H1 (cell line): ENCODE measurements at regions not wholly inside any gene's neighbourhood (a gene's known extent, or its start where the extent isn't known, plus 50 kb on each side); places are given as distances from the start of the nearest gene placed in this dataset.

ENCODE experiments used
- CTCF ChIA-PET: fragments of 300-600 bp; sonication (Branson Sonifier 250); formaldehyde crosslinking; loops from one replicate; lab custom pipeline; 2021; ENCODE audit not compliant: partially characterized antibody; lab: Charles Lee
- POLR2A ChIA-PET: fragments of 300-600 bp; sonication (Branson Sonifier 250); formaldehyde crosslinking; loops from one replicate; lab custom pipeline; 2021; ENCODE audit warnings: inconsistent platforms; ENCODE audit not compliant: partially characterized antibody; lab: Charles Lee
- DNase-seq, 2 experiments: peaks; one replicate each; pipeline versions ENCODE4 v3.0.0 to v3.0.0-alpha.2; 2010 to 2022; ENCODE audit warnings: low spot score in 2 of 2, low read depth in 1 of 2, mixed read lengths in 1 of 2
- FAIRE-seq: peaks from 2 replicates; lab custom pipeline; 2011; peaks lifted over from hg19 to GRCh38; lab: Jason Lieb, UNC
- H2AFZ ChIP-seq: 2 replicates; pipeline ENCODE4 v1.8.1; 2012; ENCODE audit warnings: low read length, inconsistent platforms
- H2AK5ac ChIP-seq: 2 replicates; pipeline ENCODE4 v1.6.1; 2013; ENCODE audit warnings: low read depth, low read length
- H2BK120ac ChIP-seq: replicated peaks from 2 replicates; pipeline ENCODE3; 2013; ENCODE audit warnings: low read depth, low read length, inconsistent platforms
- H2BK12ac ChIP-seq: 2 replicates; pipeline ENCODE4 v1.6.1; 2013; ENCODE audit warnings: low read depth, low read length
- H2BK15ac ChIP-seq: 2 replicates; pipeline ENCODE4 v1.6.1; 2013; ENCODE audit warnings: low read length
- H2BK20ac ChIP-seq: 2 replicates; pipeline ENCODE4 v1.6.1; 2013; ENCODE audit warnings: low read length
- H2BK5ac ChIP-seq: 2 replicates; pipeline ENCODE4 v1.6.1; 2013; ENCODE audit warnings: low read depth, low read length
- H3K14ac ChIP-seq: 2 replicates; pipeline ENCODE4 v1.6.1; 2013; ENCODE audit warnings: inconsistent platforms; ENCODE audit not compliant: insufficient read length
- H3K18ac ChIP-seq: 2 replicates; pipeline ENCODE4 v1.6.1; 2013; ENCODE audit warnings: low read length; ENCODE audit errors: extremely low read depth
- H3K23ac ChIP-seq: 2 replicates; pipeline ENCODE4 v1.6.1; 2013; ENCODE audit warnings: inconsistent platforms; ENCODE audit not compliant: insufficient read length
- H3K23me2 ChIP-seq: 2 replicates; pipeline ENCODE4 v1.6.1; 2013; ENCODE audit warnings: low read depth, low read length
- H3K27ac ChIP-seq: 2 replicates; pipeline ENCODE4 v1.6.1; 2011; ENCODE audit warnings: low read depth, low read length, inconsistent platforms
- H3K27me3 ChIP-seq, 4 experiments: replicated peaks in 1 of 4; 1 replicate in 1 of 4; 2 replicates in 3 of 4; pipeline versions ENCODE4 v1.6.1 to v1.8.1; 2011 to 2013; ENCODE audit warnings: low read length in 3 of 4, mild to moderate bottlenecking in 3 of 4, inconsistent platforms in 2 of 4, mixed read lengths in 2 of 4, moderate library complexity in 1 of 4; ENCODE audit not compliant: control insufficient read depth in 3 of 4, insufficient read depth in 3 of 4; ENCODE audit errors: extremely low read depth in 1 of 4
- H3K36me3 ChIP-seq, 4 experiments: 2 replicates each; pipeline versions ENCODE4 v1.6.1 to v1.8.1; 2011 to 2013; ENCODE audit warnings: mild to moderate bottlenecking in 4 of 4, low read length in 3 of 4, moderate library complexity in 2 of 4, control low read depth in 1 of 4, inconsistent platforms in 1 of 4; ENCODE audit not compliant: insufficient read depth in 4 of 4, control insufficient read depth in 2 of 4
- H3K4ac ChIP-seq: replicated peaks from 2 replicates; pipeline ENCODE3; 2013; ENCODE audit warnings: low read length, low read depth, mixed read lengths, inconsistent platforms; ENCODE audit not compliant: insufficient read length
- H3K4me1 ChIP-seq, 4 experiments: replicated peaks in 1 of 4; 1 replicate in 1 of 4; 2 replicates in 3 of 4; pipeline versions ENCODE4 v1.6.1 to v1.8.1; 2011 to 2013; ENCODE audit warnings: low read length in 3 of 4, inconsistent platforms in 2 of 4, mixed read lengths in 1 of 4; ENCODE audit not compliant: insufficient read depth in 4 of 4, control insufficient read depth in 3 of 4
- H3K4me2 ChIP-seq, 2 experiments: 2 replicates each; pipeline versions ENCODE4 v1.6.1 to v1.8.1; 2011 to 2013; ENCODE audit warnings: low read depth in 2 of 2, low read length in 2 of 2, control low read depth in 1 of 2, inconsistent platforms in 1 of 2, mild to moderate bottlenecking in 1 of 2; ENCODE audit not compliant: insufficient read depth in 1 of 2
- H3K4me3 ChIP-seq, 4 experiments: fragments of 200-600, 300-600 bp in 1 of 4; sonication (generic), shearing (Covaris generic), sonication (Bioruptor Twin) in 1 of 4; 2 replicates each; pipeline versions ENCODE4 v1.5.1 to v1.8.1; 2011 to 2016; ENCODE audit warnings: low read length in 4 of 4, low read depth in 3 of 4, control low read depth in 2 of 4, inconsistent platforms in 2 of 4, mild to moderate bottlenecking in 2 of 4, mixed read lengths in 1 of 4, moderate library complexity in 1 of 4; ENCODE audit not compliant: insufficient read depth in 2 of 4; ENCODE audit errors: extremely low read depth in 1 of 4
- H3K56ac ChIP-seq: replicated peaks from 2 replicates; pipeline ENCODE3; 2013; ENCODE audit warnings: low read depth, mild to moderate bottlenecking, mixed read lengths, low read length, inconsistent platforms; ENCODE audit not compliant: insufficient read length
- H3K79me1 ChIP-seq: 2 replicates; pipeline ENCODE4 v1.6.1; 2013; ENCODE audit warnings: low read depth, low read length, control low read depth
- H3K79me2 ChIP-seq, 2 experiments: 2 replicates each; pipeline versions ENCODE4 v1.6.1 to v1.8.1; 2012 to 2013; ENCODE audit warnings: low read length in 2 of 2, mild to moderate bottlenecking in 2 of 2, inconsistent platforms in 1 of 2; ENCODE audit not compliant: insufficient read depth in 2 of 2, control insufficient read depth in 1 of 2
- H3K9ac ChIP-seq, 4 experiments: replicated peaks in 1 of 4; 1 replicate in 1 of 4; 2 replicates in 3 of 4; pipeline versions ENCODE4 v1.6.1 to v1.8.1; 2011 to 2013; ENCODE audit warnings: low read depth in 3 of 4, low read length in 3 of 4, control low read depth in 2 of 4, mild to moderate bottlenecking in 2 of 4, moderate library complexity in 2 of 4, inconsistent platforms in 1 of 4; ENCODE audit errors: extremely low read depth in 1 of 4
- H3K9me3 ChIP-seq, 2 experiments: 2 replicates each; pipeline versions ENCODE4 v1.6.1 to v1.8.1; 2012 to 2013; ENCODE audit warnings: mild to moderate bottlenecking in 2 of 2, moderate library complexity in 2 of 2, control low read depth in 1 of 2, inconsistent platforms in 1 of 2, low read depth in 1 of 2, low read length in 1 of 2, mixed read lengths in 1 of 2; ENCODE audit not compliant: insufficient read depth in 2 of 2
- H4K20me1 ChIP-seq, 2 experiments: replicated peaks in 1 of 2; 2 replicates each; pipeline versions ENCODE3 to v1.8.1; 2011 to 2013; ENCODE audit warnings: inconsistent platforms in 2 of 2, low read length in 2 of 2, mild to moderate bottlenecking in 1 of 2; ENCODE audit not compliant: insufficient read depth in 2 of 2, control insufficient read depth in 1 of 2
- H4K5ac ChIP-seq: 2 replicates; pipeline ENCODE4 v1.6.1; 2013; ENCODE audit warnings: low read length, low read depth, mixed read lengths, inconsistent platforms; ENCODE audit not compliant: insufficient read length
- H4K8ac ChIP-seq: 2 replicates; pipeline ENCODE4 v1.8.0; 2013; ENCODE audit warnings: mild to moderate bottlenecking, moderate library complexity, low read length, inconsistent platforms; ENCODE audit not compliant: insufficient read depth; ENCODE audit errors: extremely low read depth
- H4K91ac ChIP-seq: replicated peaks from 2 replicates; pipeline ENCODE3; 2013; ENCODE audit warnings: low read length, mixed read lengths, inconsistent platforms; ENCODE audit not compliant: insufficient read length
- ATF2 ChIP-seq: IDR thresholded peaks from 2 replicates; pipeline ENCODE4 v1.6.1; 2012; ENCODE audit warnings: low read length, inconsistent platforms
- CBX5 ChIP-seq: fragments of 300-800, 300-1000 bp; sonication (generic); IDR thresholded peaks from 2 replicates; pipeline ENCODE4 v1.7.1; 2016; ENCODE audit warnings: antibody characterized with exemption, low read length, low read depth
- CHD1 ChIP-seq: IDR thresholded peaks from 2 replicates; pipeline ENCODE4 v1.6.1; 2012; ENCODE audit warnings: low read depth, low read length, improper control_type of control experiment
- E2F6 ChIP-seq: IDR thresholded peaks from 2 replicates; pipeline ENCODE4 v1.6.1; 2012; ENCODE audit warnings: inconsistent platforms
- HDAC6 ChIP-seq: IDR thresholded peaks from one replicate; pipeline ENCODE4 v1.7.1; 2012; ENCODE audit warnings: low read depth, mild to moderate bottlenecking, inconsistent platforms, low read length, moderate library complexity
- JUND ChIP-seq: IDR thresholded peaks from 2 replicates; pipeline ENCODE4 v1.6.1; 2011; ENCODE audit warnings: mild to moderate bottlenecking, improper control_type of control experiment, low read length
- NRF1 ChIP-seq: IDR thresholded peaks from 2 replicates; pipeline ENCODE4 v1.6.1; 2011; ENCODE audit warnings: mild to moderate bottlenecking, low read depth, low read length, improper control_type of control experiment
- RNF2 ChIP-seq: fragments of 200-900, 300-1000 bp; sonication (generic); IDR thresholded peaks from 2 replicates; pipeline ENCODE4 v1.7.1; 2016; ENCODE audit warnings: borderline replicate concordance, low read depth, mild to moderate bottlenecking, antibody characterized with exemption, low read length; ENCODE audit not compliant: poor library complexity, severe bottlenecking; ENCODE audit errors: missing control alignments
- SAP30 ChIP-seq: fragments of 300-600 bp; sonication (generic); IDR thresholded peaks from 2 replicates; pipeline ENCODE4 v1.7.1; 2012; ENCODE audit warnings: low read length, moderate library complexity, mild to moderate bottlenecking, inconsistent platforms; ENCODE audit not compliant: insufficient read depth, insufficient replicate concordance
- WGBS, 2 experiments: shearing (Covaris generic) in 1 of 2; methylation state at CpG; one replicate each; pipeline versions ENCODE4 v1.1.6 to v1.1.7; 2013 to 2015; ENCODE audit warnings: low lambda C conversion rate in 2 of 2, mixed read lengths in 2 of 2, inconsistent platforms in 1 of 2, low coverage in 1 of 2, missing lambda C conversion rate in 1 of 2; ENCODE audit not compliant: insufficient replicate concordance in 2 of 2, insufficient coverage in 1 of 2, insufficient read length in 1 of 2; ENCODE audit errors: extremely low coverage in 1 of 2, missing lambda C conversion rate in 1 of 2; 5-methylcytosine and 5-hydroxymethylcytosine counted together

GRCh38 chr9:87803623-87804345, 77.9 kb downstream of the CTSL start:
- Histone ChIP-seq H2BK20ac (no peak overlapping the region), H3K56ac (no peak overlapping the region), H3K4me2 (no peak overlapping the region), H2BK5ac (no peak overlapping the region), H3K4me1 (no peaks in the 10 kb centered on the region; a peak in 1 of 7 replicates), H3K18ac (no peak overlapping the region), H4K91ac (no peak overlapping the region), H2BK120ac (no peak overlapping the region), H4K5ac (no peak overlapping the region), H3K9me3 (no peaks in the 10 kb centered on the region; a peak in 1 of 4 replicates), H3K23ac (no peak overlapping the region), H2AFZ (no peak overlapping the region), H3K4me3 (no peak overlapping the region), H3K9ac (no peak overlapping the region), H3K79me2 (no peaks in the 10 kb centered on the region), H3K36me3 (no peaks in the 10 kb centered on the region), H4K20me1 (no peaks in the 10 kb centered on the region), H2BK12ac (no peak overlapping the region), H3K27me3 (no peaks in the 10 kb centered on the region), H3K14ac (no peak overlapping the region), H3K23me2 (no peaks in the 10 kb centered on the region), H3K79me1 (no peaks in the 10 kb centered on the region), H3K4ac (no peak overlapping the region), H2AK5ac (no peak overlapping the region), H2BK15ac (no peak overlapping the region), H3K27ac (no peak overlapping the region), H4K8ac (no peak overlapping the region)
- ChIA-PET CTCF (interaction anchor here (0.6 to 3.4 kb wide), 6 partner anchors 9 to 119 kb away, joined by 3 to 18 read pairs (median 4); no protein-coding TSS in a partner anchor), POLR2A (no interaction called here)
- 89% methylated on average over 9 of the region's 9 CpGs; no CpG with 5 or more reads in 1 of the 2 experiments for WGBS, 2 experiments
- FAIRE-seq (no peak), DNase-seq (no peak)
- no peak for TF ChIP-seq CHD1
- TF ChIP-seq E2F6 = no peak
- no peak for TF ChIP-seq JUND
- TF ChIP-seq NRF1 = no peak
- TF ChIP-seq HDAC6 = no peak
- TF ChIP-seq CBX5 = no peak
- no peak for TF ChIP-seq RNF2
- no peak for TF ChIP-seq SAP30
- no peak for TF ChIP-seq ATF2
